SK-N-SH treated with all-trans-retinoic acid at 6 μM for 48 hours (cell line): ENCODE measurements at regions not wholly inside any gene's neighbourhood (a gene's known extent, or its start where the extent isn't known, plus 50 kb on each side); places are given as distances from the start of the nearest gene placed in this dataset.

Source experiments
- ATAC-seq: fragments of 200-7000 bp; cut with Tn5 transposase; 3 replicates; pipeline ENCODE4 v1.9.1; 2020; ENCODE audit warnings: mild to moderate bottlenecking, moderate library complexity
- ARNTL ChIP-seq: fragments of 450-650 bp; formaldehyde crosslinking; IDR thresholded peaks from 2 replicates; pipeline ENCODE4 v1.5.0; 2020; ENCODE audit warnings: low read depth, mild to moderate bottlenecking, moderate library complexity, borderline replicate concordance
- BACH2 ChIP-seq: fragments of 250-450 bp; sonication (Bioruptor Pico); IDR thresholded peaks from 2 replicates; pipeline ENCODE4 v1.9.0; 2021; ENCODE audit warnings: mild to moderate bottlenecking, borderline replicate concordance
- CREB5 ChIP-seq: fragments of 250-450 bp; sonication (Bioruptor Pico); IDR thresholded peaks from 2 replicates; pipeline ENCODE4 v1.5.1; 2020; ENCODE audit warnings: low read depth, mild to moderate bottlenecking, moderate library complexity
- CSRNP3 ChIP-seq: fragments of 250-450 bp; sonication (Bioruptor Pico); IDR thresholded peaks from 2 replicates; pipeline ENCODE4 v1.5.1; 2021; ENCODE audit warnings: mild to moderate bottlenecking, moderate library complexity
- ESRRG ChIP-seq: fragments of 250-450 bp; sonication (Bioruptor Pico); IDR thresholded peaks from 2 replicates; pipeline ENCODE4 v1.6.1; 2021; ENCODE audit warnings: mild to moderate bottlenecking
- GLIS3 ChIP-seq: fragments of 250-450 bp; sonication (Bioruptor Pico); IDR thresholded peaks from 2 replicates; pipeline ENCODE4 v1.5.0; 2020; ENCODE audit warnings: mild to moderate bottlenecking, moderate library complexity
- ISL1 ChIP-seq: fragments of 250-450 bp; sonication (Bioruptor Pico); IDR thresholded peaks from 2 replicates; pipeline ENCODE4 v2.1.2; 2022; ENCODE audit warnings: mild to moderate bottlenecking, moderate library complexity
- OSR1 ChIP-seq: fragments of 250-450 bp; sonication (Bioruptor Pico); IDR thresholded peaks from 2 replicates; pipeline ENCODE4 v1.8.0; 2022; ENCODE audit warnings: moderate library complexity, mild to moderate bottlenecking, inconsistent platforms
- PATZ1 ChIP-seq: fragments of 250-450 bp; sonication (Bioruptor Pico); IDR thresholded peaks from 2 replicates; pipeline ENCODE4 v1.8.0; 2020; ENCODE audit warnings: mild to moderate bottlenecking, moderate library complexity, borderline replicate concordance
- POU6F1 ChIP-seq: fragments of 250-450 bp; sonication (Bioruptor Pico); IDR thresholded peaks from 2 replicates; pipeline ENCODE4 v1.8.0; 2021; ENCODE audit warnings: low read depth, mild to moderate bottlenecking, moderate library complexity, borderline replicate concordance
- PPARA ChIP-seq: fragments of 250-450 bp; sonication (Bioruptor Pico); IDR thresholded peaks from 2 replicates; pipeline ENCODE4 v1.5.0; 2020; ENCODE audit warnings: mild to moderate bottlenecking, borderline replicate concordance
- RARB ChIP-seq: fragments of 250-450 bp; sonication (Bioruptor Pico); IDR thresholded peaks from 2 replicates; pipeline ENCODE4 v1.8.0; 2021; ENCODE audit warnings: mild to moderate bottlenecking, moderate library complexity
- SNAI2 ChIP-seq: fragments of 250-450 bp; sonication (Bioruptor Pico); IDR thresholded peaks from 2 replicates; pipeline ENCODE4 v1.5.0; 2020; ENCODE audit warnings: mild to moderate bottlenecking, moderate library complexity
- TCF4 ChIP-seq: fragments of 250-450 bp; sonication (Bioruptor Pico); IDR thresholded peaks from 2 replicates; pipeline ENCODE4 v1.8.0; 2021; ENCODE audit warnings: mild to moderate bottlenecking, moderate library complexity, borderline replicate concordance
- TOX ChIP-seq: fragments of 250-450 bp; sonication (Bioruptor Pico); IDR thresholded peaks from 2 replicates; pipeline ENCODE4 v1.8.0; 2021; ENCODE audit warnings: mild to moderate bottlenecking, moderate library complexity, borderline replicate concordance
- TSHZ2 ChIP-seq: fragments of 250-450 bp; sonication (Bioruptor Pico); IDR thresholded peaks from 2 replicates; pipeline ENCODE4 v1.5.0; 2020; ENCODE audit warnings: mild to moderate bottlenecking, moderate library complexity
- ZC3H10 ChIP-seq: fragments of 250-450 bp; sonication (Bioruptor Pico); IDR thresholded peaks from 2 replicates; pipeline ENCODE4 v1.5.1; 2021; ENCODE audit warnings: mild to moderate bottlenecking, moderate library complexity
- ZFP30 ChIP-seq: fragments of 450-650 bp; formaldehyde crosslinking; IDR thresholded peaks from 2 replicates; pipeline ENCODE4 v1.5.0; 2022; ENCODE audit warnings: mild to moderate bottlenecking, moderate library complexity
- ZNF565 ChIP-seq: fragments of 450-650 bp; formaldehyde crosslinking; conservative IDR thresholded peaks from 2 replicates; pipeline ENCODE4 v1.5.0; 2020; ENCODE audit warnings: low read depth, mild to moderate bottlenecking, moderate library complexity
- ZNF70 ChIP-seq: fragments of 450-650 bp; formaldehyde crosslinking; IDR thresholded peaks from 2 replicates; pipeline ENCODE4 v1.5.0; 2020; ENCODE audit warnings: mild to moderate bottlenecking, moderate library complexity
- ZNF8 ChIP-seq: fragments of 450-650 bp; formaldehyde crosslinking; IDR thresholded peaks from 2 replicates; pipeline ENCODE4 v1.5.0; 2020; ENCODE audit warnings: mild to moderate bottlenecking, moderate library complexity

GRCh38 chr5:116646611-116647289 lies 72.1 kb upstream of the SEMA6A start:
- TF ChIP-seq RARB (CRISPR knock-in tag) (no peak), ZC3H10 (no peak), TCF4 (no peak), ARNTL (CRISPR knock-in tag) (no peak), TOX (CRISPR knock-in tag) (no peak), TSHZ2 (CRISPR knock-in tag) (no peak), BACH2 (CRISPR knock-in tag) (no peak), PPARA (CRISPR knock-in tag) (no peak), SNAI2 (CRISPR knock-in tag) (no peak), PATZ1 (CRISPR knock-in tag) (no peak), GLIS3 (no peak), ZNF70 (no peak), OSR1 (CRISPR knock-in tag) (no peak), ESRRG (CRISPR knock-in tag) (no peak), ZNF565 (CRISPR knock-in tag) (no peak), CREB5 (no peak)
- no peak for ATAC-seq

GRCh38 chr5:116645627-116646026 lies 71.0 kb upstream of the SEMA6A start:
- TF ChIP-seq ZNF565 (CRISPR knock-in tag) (no peak), ZFP30 (CRISPR knock-in tag) (no peak), ZC3H10 (no peak), SNAI2 (CRISPR knock-in tag) (no peak), CSRNP3 (no peak), RARB (CRISPR knock-in tag) (no peak), ESRRG (CRISPR knock-in tag) (no peak), GLIS3 (no peak), PATZ1 (CRISPR knock-in tag) (no peak), BACH2 (CRISPR knock-in tag) (no peak), PPARA (CRISPR knock-in tag) (no peak), TOX (CRISPR knock-in tag) (no peak), ISL1 (CRISPR knock-in tag) (no peak), ARNTL (CRISPR knock-in tag) (no peak), POU6F1 (no peak), TCF4 (no peak), ZNF8 (CRISPR knock-in tag) (no peak)
- no peak for ATAC-seq
